ENCODE measurements at regions not wholly inside any gene's neighbourhood (a gene's known extent, or its start where the extent isn't known, plus 50 kb on each side); places are given as distances from the start of the nearest gene placed in this dataset.

GRCh38 chr7:52955522-52955921 is 79.9 kb upstream of the POM121L12 start:
- no peaks in the 10 kb centered on the region for H3K36me3 Mint-ChIP-seq (ENCODE audit: insufficient read depth, unreplicated experiment)
- TF ChIP-seq CTCF (IDR thresholded peaks at IDR 0.05; ENCODE audit: unreplicated experiment): no peak
- no peaks in the 10 kb centered on the region for H3K27me3 Mint-ChIP-seq (ENCODE audit: unreplicated experiment)
- no peaks in the 10 kb centered on the region for H3K4me1 Mint-ChIP-seq (ENCODE audit: low read depth, unreplicated experiment)
- BruUV-seq (replicated peaks): no TSS peak
- H3K27ac Mint-ChIP-seq (ENCODE audit: unreplicated experiment): no peak overlapping the region
- no peak overlapping the region for H3K4me3 Mint-ChIP-seq (ENCODE audit: low read depth, unreplicated experiment)
- H3K9me3 Mint-ChIP-seq (ENCODE audit: low read depth, unreplicated experiment): peaks cover 24% of the 10 kb centered on the region
- intact Hi-C loops (cut with micrococcal nuclease; ENCODE audit: unreplicated experiment): no loop called here
- CTCF ChIA-PET: no interaction called here
- DNase-seq: no peak

- CTCF ChIA-PET: no interaction called here
- no TSS peak for BruUV-seq (replicated peaks)
- no peak overlapping the region for H3K27ac Mint-ChIP-seq (ENCODE audit: unreplicated experiment)
- no peaks in the 10 kb centered on the region for H3K4me1 Mint-ChIP-seq (ENCODE audit: low read depth, unreplicated experiment)
- no peaks in the 10 kb centered on the region for H3K36me3 Mint-ChIP-seq (ENCODE audit: insufficient read depth, unreplicated experiment)
- no peak for TF ChIP-seq CTCF (IDR thresholded peaks at IDR 0.05; ENCODE audit: unreplicated experiment)
- DNase-seq: no peak
- no peak overlapping the region for H3K4me3 Mint-ChIP-seq (ENCODE audit: low read depth, unreplicated experiment)
- peaks cover 26% of the 10 kb centered on the region for H3K9me3 Mint-ChIP-seq (ENCODE audit: low read depth, unreplicated experiment)
- no peaks in the 10 kb centered on the region for H3K27me3 Mint-ChIP-seq (ENCODE audit: unreplicated experiment)
- intact Hi-C loops (cut with micrococcal nuclease; ENCODE audit: unreplicated experiment): no loop called here
Measured at GRCh38 chr7:52944921-52945320, 90.5 kb upstream of the POM121L12 start.

- no peak overlapping the region for H3K4me3 Mint-ChIP-seq (ENCODE audit: low read depth, unreplicated experiment)
- no peaks in the 10 kb centered on the region for H3K4me1 Mint-ChIP-seq (ENCODE audit: low read depth, unreplicated experiment)
- CTCF ChIA-PET: no interaction called here
- no TSS peak for BruUV-seq (replicated peaks)
- DNase-seq: no peak
- no peak overlapping the region for H3K27ac Mint-ChIP-seq (ENCODE audit: unreplicated experiment)
- TF ChIP-seq CTCF (IDR thresholded peaks at IDR 0.05; ENCODE audit: unreplicated experiment): no peak
- no peaks in the 10 kb centered on the region for H3K36me3 Mint-ChIP-seq (ENCODE audit: insufficient read depth, unreplicated experiment)
- intact Hi-C loops (cut with micrococcal nuclease; ENCODE audit: unreplicated experiment): no loop called here
- H3K27me3 Mint-ChIP-seq (ENCODE audit: unreplicated experiment): no peaks in the 10 kb centered on the region
- peaks cover 12% of the 10 kb centered on the region for H3K9me3 Mint-ChIP-seq (ENCODE audit: low read depth, unreplicated experiment)
Measured at GRCh38 chr7:52940481-52940880, 95.0 kb upstream of the POM121L12 start.

- no peaks in the 10 kb centered on the region for H3K27me3 Mint-ChIP-seq (ENCODE audit: unreplicated experiment)
- intact Hi-C loops (cut with micrococcal nuclease; ENCODE audit: unreplicated experiment): no loop called here
- no peak for TF ChIP-seq CTCF (IDR thresholded peaks at IDR 0.05; ENCODE audit: unreplicated experiment)
- no peaks in the 10 kb centered on the region for H3K4me1 Mint-ChIP-seq (ENCODE audit: low read depth, unreplicated experiment)
- BruUV-seq (replicated peaks): no TSS peak
- no peaks in the 10 kb centered on the region for H3K36me3 Mint-ChIP-seq (ENCODE audit: insufficient read depth, unreplicated experiment)
- H3K9me3 Mint-ChIP-seq (ENCODE audit: low read depth, unreplicated experiment): peaks cover 20% of the 10 kb centered on the region
- CTCF ChIA-PET: no interaction called here
- no peak overlapping the region for H3K4me3 Mint-ChIP-seq (ENCODE audit: low read depth, unreplicated experiment)
- no peak for DNase-seq
- no peak overlapping the region for H3K27ac Mint-ChIP-seq (ENCODE audit: unreplicated experiment)
Measured at GRCh38 chr7:52938455-52939133, 96.8 kb upstream of the POM121L12 start.

Data from Calu3 (cell line).